ENCODE measurements at regions not wholly inside any gene's neighbourhood (a gene's known extent, or its start where the extent isn't known, plus 50 kb on each side); places are given as distances from the start of the nearest gene placed in this dataset.

- ATAC-seq: no peak
- Mint-ChIP-seq H3K9me3 (no peaks in the 10 kb centered on the region), H3K4me3 (no peak overlapping the region), H3K4me1 (peaks cover 20% of the 10 kb centered on the region), H3K27ac (no peak overlapping the region), H3K36me3 (no peaks in the 10 kb centered on the region), H3K27me3 (ENCODE audit: low read depth) (no peaks in the 10 kb centered on the region)
- POLR2A ChIA-PET: no interaction called here
- no peak for TF ChIP-seq E2F5 (CRISPR knock-in tag; IDR thresholded peaks at IDR 0.05)
- TF ChIP-seq, protein P1, sequence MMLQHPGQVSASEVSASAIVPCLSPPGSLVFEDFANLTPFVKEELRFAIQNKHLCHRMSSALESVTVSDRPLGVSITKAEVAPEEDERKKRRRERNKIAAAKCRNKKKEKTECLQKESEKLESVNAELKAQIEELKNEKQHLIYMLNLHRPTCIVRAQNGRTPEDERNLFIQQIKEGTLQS (CRISPR knock-in tag; conservative IDR thresholded peaks at IDR 0.05): no peak
- TF ChIP-seq SMAD3 (CRISPR knock-in tag; IDR thresholded peaks at IDR 0.05; ENCODE audit: borderline replicate concordance): no peak
- no peak for TF ChIP-seq ZNF317 (CRISPR knock-in tag; IDR thresholded peaks at IDR 0.05; ENCODE audit: borderline replicate concordance, low read depth)
- TF ChIP-seq TCF7 (CRISPR knock-in tag; IDR thresholded peaks at IDR 0.05; ENCODE audit: low read depth): no peak
- no peak for TF ChIP-seq GABPB1 (CRISPR knock-in tag; IDR thresholded peaks at IDR 0.05)
- no peak for TF ChIP-seq FOXP1 (CRISPR knock-in tag; IDR thresholded peaks at IDR 0.05; ENCODE audit: borderline replicate concordance)
- TF ChIP-seq NFE2L1 (CRISPR knock-in tag; IDR thresholded peaks at IDR 0.05): no peak
- TF ChIP-seq, protein P2, sequence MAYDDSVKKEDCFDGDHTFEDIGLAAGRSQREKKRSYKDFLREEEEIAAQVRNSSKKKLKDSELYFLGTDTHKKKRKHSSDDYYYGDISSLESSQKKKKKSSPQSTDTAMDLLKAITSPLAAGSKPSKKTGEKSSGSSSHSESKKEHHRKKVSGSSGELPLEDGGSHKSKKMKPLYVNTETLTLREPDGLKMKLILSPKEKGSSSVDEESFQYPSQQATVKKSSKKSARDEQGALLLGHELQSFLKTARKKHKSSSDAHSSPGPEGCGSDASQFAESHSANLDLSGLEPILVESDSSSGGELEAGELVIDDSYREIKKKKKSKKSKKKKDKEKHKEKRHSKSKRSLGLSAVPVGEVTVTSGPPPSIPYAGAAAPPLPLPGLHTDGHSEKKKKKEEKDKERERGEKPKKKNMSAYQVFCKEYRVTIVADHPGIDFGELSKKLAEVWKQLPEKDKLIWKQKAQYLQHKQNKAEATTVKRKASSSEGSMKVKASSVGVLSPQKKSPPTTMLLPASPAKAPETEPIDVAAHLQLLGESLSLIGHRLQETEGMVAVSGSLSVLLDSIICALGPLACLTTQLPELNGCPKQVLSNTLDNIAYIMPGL (CRISPR knock-in tag; IDR thresholded peaks at IDR 0.05): no peak
- TF ChIP-seq, protein P3, sequence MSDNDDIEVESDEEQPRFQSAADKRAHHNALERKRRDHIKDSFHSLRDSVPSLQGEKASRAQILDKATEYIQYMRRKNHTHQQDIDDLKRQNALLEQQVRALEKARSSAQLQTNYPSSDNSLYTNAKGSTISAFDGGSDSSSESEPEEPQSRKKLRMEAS (CRISPR knock-in tag; IDR thresholded peaks at IDR 0.05): no peak
- no peak for TF ChIP-seq TP53 (CRISPR knock-in tag; IDR thresholded peaks at IDR 0.05)
- no peak for TF ChIP-seq CREM (CRISPR knock-in tag; IDR thresholded peaks at IDR 0.05)
- no peak for TF ChIP-seq E2F1 (CRISPR knock-in tag; IDR thresholded peaks at IDR 0.05)
- no peak for DNase-seq (ENCODE audit: low spot score)
- CTCF ChIA-PET: no interaction called here
Measured at GRCh38 chr2:234830853-234831252, 121.0 kb upstream of the SH3BP4 start.

DNA sequence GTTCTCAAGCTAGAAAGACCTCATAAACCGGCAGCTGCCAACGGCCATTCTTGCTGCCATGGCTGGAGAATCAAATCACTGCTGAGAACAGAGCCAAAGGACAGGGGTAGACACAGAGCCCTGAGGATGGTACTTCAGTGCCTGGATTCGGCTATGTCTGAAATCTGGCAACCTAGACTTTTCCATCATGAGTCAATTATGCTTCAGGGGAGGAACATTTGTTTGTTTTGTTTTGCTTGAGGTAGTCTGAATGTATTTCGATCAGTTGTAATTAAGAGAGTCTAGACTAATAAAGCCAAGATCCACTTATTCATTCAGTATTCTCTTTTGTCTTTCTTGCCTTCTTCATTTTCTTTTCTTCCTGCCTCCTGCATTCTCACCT is 122.8 kb upstream of the SH3BP4 start:
- H3K4me3 Mint-ChIP-seq: no peak overlapping the region
- no peak for TF ChIP-seq ZBTB43 (CRISPR knock-in tag; IDR thresholded peaks at IDR 0.05)
- no peak for TF ChIP-seq ELF4 (CRISPR knock-in tag; IDR thresholded peaks at IDR 0.05; ENCODE audit: low read depth)
- TF ChIP-seq FOXK1 (CRISPR knock-in tag; IDR thresholded peaks at IDR 0.05): no peak
- no peak for TF ChIP-seq TCF7 (CRISPR knock-in tag; IDR thresholded peaks at IDR 0.05; ENCODE audit: low read depth)
- TF ChIP-seq GTF2I (CRISPR knock-in tag; conservative IDR thresholded peaks at IDR 0.05): no peak
- TF ChIP-seq ZNF232 (CRISPR knock-in tag; IDR thresholded peaks at IDR 0.05): no peak
- TF ChIP-seq NFYB (CRISPR knock-in tag; conservative IDR thresholded peaks at IDR 0.05; ENCODE audit: low read depth): no peak
- ChIA-PET POLR2A (no interaction called here), CTCF (no interaction called here)
- no peak overlapping the region for H3K27ac Mint-ChIP-seq
- no peak for ATAC-seq
- no peaks in the 10 kb centered on the region for H3K9me3 Mint-ChIP-seq
- peaks cover 20% of the 10 kb centered on the region for H3K4me1 Mint-ChIP-seq
- H3K36me3 Mint-ChIP-seq: no peaks in the 10 kb centered on the region
- no peaks in the 10 kb centered on the region for H3K27me3 Mint-ChIP-seq (ENCODE audit: low read depth)
- no peak for DNase-seq (ENCODE audit: low spot score)

Data from WTC11 (cell line).